WTC11 (cell line): ENCODE measurements at regions not wholly inside any gene's neighbourhood (a gene's known extent, or its start where the extent isn't known, plus 50 kb on each side); places are given as distances from the start of the nearest gene placed in this dataset.

Experiments used
- ATAC-seq: fragments of 200-7000 bp; cut with Tn5 transposase; 2 replicates; pipeline ENCODE4 v1.10.0; 2021; ENCODE audit warnings: mild to moderate bottlenecking, moderate library complexity
- CTCF ChIA-PET: fragments of 300-600 bp; sonication (Branson Sonifier 250); formaldehyde crosslinking; loops from one replicate; lab custom pipeline; 2021; ENCODE audit warnings: antibody characterized with exemption; lab: Charles Lee
- POLR2A ChIA-PET: fragments of 350-600 bp; sonication (Branson Sonifier 250); formaldehyde crosslinking; loops from one replicate; lab custom pipeline; 2021; ENCODE audit warnings: antibody characterized with exemption; lab: Charles Lee
- DNase-seq: peaks from one replicate; pipeline ENCODE4 v3.0.0; 2021; ENCODE audit warnings: low spot score
- H3K27ac Mint-ChIP-seq: 2 replicates; pipeline ENCODE4 v1.8.0; 2021; ENCODE audit warnings: mixed read lengths
- H3K27me3 Mint-ChIP-seq: 2 replicates; pipeline ENCODE4 v1.8.0; 2021; ENCODE audit warnings: low read depth, mild to moderate bottlenecking, moderate library complexity, mixed read lengths
- H3K36me3 Mint-ChIP-seq: 2 replicates; pipeline ENCODE4 v1.8.0; 2021; ENCODE audit warnings: mixed read lengths
- H3K4me1 Mint-ChIP-seq: 2 replicates; pipeline ENCODE4 v1.8.0; 2022; ENCODE audit warnings: mixed read lengths
- H3K4me3 Mint-ChIP-seq: 2 replicates; pipeline ENCODE4 v1.8.0; 2021; ENCODE audit warnings: mild to moderate bottlenecking, moderate library complexity, mixed read lengths
- H3K9me3 Mint-ChIP-seq: 2 replicates; pipeline ENCODE4 v1.8.0; 2021; ENCODE audit warnings: mixed read lengths
- AFF4 ChIP-seq: sonication (generic); formaldehyde crosslinking; IDR thresholded peaks from 2 replicates; pipeline ENCODE4 v1.8.1; 2023; ENCODE audit warnings: mild to moderate bottlenecking, missing genetic modification reagents, borderline replicate concordance
- ATF2 ChIP-seq: sonication (generic); formaldehyde crosslinking; IDR thresholded peaks from 2 replicates; pipeline ENCODE4 v1.8.1; 2022; ENCODE audit warnings: low read depth, missing genetic modification reagents, borderline replicate concordance
- E2F1 ChIP-seq: sonication (generic); formaldehyde crosslinking; IDR thresholded peaks from 2 replicates; pipeline ENCODE4 v1.8.0; 2022; ENCODE audit warnings: mild to moderate bottlenecking, missing genetic modification reagents
- EMX1 ChIP-seq: fragments of 250-450 bp; sonication (Bioruptor Pico); IDR thresholded peaks from 2 replicates; pipeline ENCODE4 v1.8.0; 2021; ENCODE audit warnings: mild to moderate bottlenecking
- FOXK1 ChIP-seq: sonication (generic); formaldehyde crosslinking; IDR thresholded peaks from 2 replicates; pipeline ENCODE4 v1.8.0; 2022; ENCODE audit warnings: mild to moderate bottlenecking, moderate library complexity, missing genetic modification reagents
- FOXP4 ChIP-seq: sonication (generic); formaldehyde crosslinking; IDR thresholded peaks from 2 replicates; pipeline ENCODE4 v1.8.0; 2022; ENCODE audit warnings: mild to moderate bottlenecking, missing genetic modification reagents
- GABPB1 ChIP-seq: sonication (generic); formaldehyde crosslinking; IDR thresholded peaks from 2 replicates; pipeline ENCODE4 v1.8.1; 2023; ENCODE audit warnings: mild to moderate bottlenecking, missing genetic modification reagents
- IRF2 ChIP-seq: sonication (generic); formaldehyde crosslinking; IDR thresholded peaks from 2 replicates; pipeline ENCODE4 v1.8.0; 2022; ENCODE audit warnings: low read depth, missing genetic modification reagents, borderline replicate concordance
- MXD4 ChIP-seq: fragments of 250-450 bp; sonication (Bioruptor Pico); IDR thresholded peaks from 2 replicates; pipeline ENCODE4 v1.8.0; 2021; ENCODE audit warnings: mild to moderate bottlenecking, moderate library complexity, borderline replicate concordance
- NR2C2 ChIP-seq: sonication (generic); formaldehyde crosslinking; IDR thresholded peaks from 2 replicates; pipeline ENCODE4 v1.8.0; 2022; ENCODE audit warnings: mild to moderate bottlenecking, missing genetic modification reagents
- SMAD3 ChIP-seq: sonication (generic); formaldehyde crosslinking; IDR thresholded peaks from 2 replicates; pipeline ENCODE4 v1.8.0; 2022; ENCODE audit warnings: missing genetic modification reagents, mild to moderate bottlenecking, borderline replicate concordance
- SMAD4 ChIP-seq: sonication (generic); formaldehyde crosslinking; IDR thresholded peaks from 2 replicates; pipeline ENCODE4 v1.8.0; 2022; ENCODE audit warnings: mild to moderate bottlenecking, missing genetic modification reagents
- TEAD4 ChIP-seq: sonication (generic); formaldehyde crosslinking; IDR thresholded peaks from 2 replicates; pipeline ENCODE4 v1.8.0; 2022; ENCODE audit warnings: mild to moderate bottlenecking, missing genetic modification reagents
- TP53 ChIP-seq: sonication (generic); formaldehyde crosslinking; IDR thresholded peaks from 2 replicates; pipeline ENCODE4 v1.8.1; 2023; ENCODE audit warnings: mild to moderate bottlenecking, missing genetic modification reagents
- USF2 ChIP-seq: sonication (generic); formaldehyde crosslinking; IDR thresholded peaks from 2 replicates; pipeline ENCODE4 v1.8.1; 2023; ENCODE audit warnings: mild to moderate bottlenecking, missing genetic modification reagents, moderate library complexity
- ZNF425 ChIP-seq: fragments of 250-450 bp; sonication (Bioruptor Pico); conservative IDR thresholded peaks from 2 replicates; pipeline ENCODE4 v1.9.0; 2021; ENCODE audit warnings: mild to moderate bottlenecking
- ZNF512 ChIP-seq: sonication (generic); formaldehyde crosslinking; IDR thresholded peaks from 2 replicates; pipeline ENCODE4 v1.8.1; 2022; ENCODE audit warnings: missing genetic modification reagents, borderline replicate concordance
- ZNF532 ChIP-seq: fragments of 250-450 bp; sonication (Bioruptor Pico); IDR thresholded peaks from 2 replicates; pipeline ENCODE4 v1.9.0; 2021; ENCODE audit warnings: mild to moderate bottlenecking, borderline replicate concordance

GRCh38 chr4:135485371-135485770 lies 1283.8 kb upstream of the PABPC4L start:
- Mint-ChIP-seq H3K27ac (no peak overlapping the region), H3K4me1 (no peaks in the 10 kb centered on the region), H3K36me3 (no peaks in the 10 kb centered on the region), H3K27me3 (no peaks in the 10 kb centered on the region), H3K4me3 (no peak overlapping the region), H3K9me3 (no peaks in the 10 kb centered on the region)
- TF ChIP-seq USF2 (CRISPR knock-in tag) (no peak), GABPB1 (CRISPR knock-in tag) (no peak), AFF4 (no peak), NR2C2 (CRISPR knock-in tag) (no peak), ZNF532 (CRISPR knock-in tag) (no peak), SMAD3 (CRISPR knock-in tag) (no peak), ZNF425 (CRISPR knock-in tag) (no peak), TEAD4 (CRISPR knock-in tag) (no peak), ATF2 (CRISPR knock-in tag) (no peak), MXD4 (no peak), E2F1 (CRISPR knock-in tag) (no peak)
- no peak for ATAC-seq
- DNase-seq, result no peak
- CTCF ChIA-PET, result no interaction called here
- POLR2A ChIA-PET, result no interaction called here

GRCh38 chr4:135476272-135476671 lies 1274.7 kb upstream of the PABPC4L start:
- ATAC-seq, result no peak
- no peaks in the 10 kb centered on the region for H3K36me3 Mint-ChIP-seq
- peaks cover 14% of the 10 kb centered on the region for H3K9me3 Mint-ChIP-seq
- H3K4me3 Mint-ChIP-seq, result no peak overlapping the region
- no peak overlapping the region for H3K27ac Mint-ChIP-seq
- POLR2A ChIA-PET, result no interaction called here
- CTCF ChIA-PET, result no interaction called here
- no peaks in the 10 kb centered on the region for H3K4me1 Mint-ChIP-seq
- H3K27me3 Mint-ChIP-seq, result no peaks in the 10 kb centered on the region
- DNase-seq, result no peak
- no peak for TF ChIP-seq EMX1
- no peak for TF ChIP-seq IRF2 (CRISPR knock-in tag)
- no peak for TF ChIP-seq SMAD4 (CRISPR knock-in tag)
- no peak for TF ChIP-seq FOXP4 (CRISPR knock-in tag)
- TF ChIP-seq TP53 (CRISPR knock-in tag), result no peak
- no peak for TF ChIP-seq FOXK1 (CRISPR knock-in tag)
- TF ChIP-seq ZNF512 (CRISPR knock-in tag), result no peak
